Transverse colon (tissue), 4 donors: ENCODE measurements at regions not wholly inside any gene's neighbourhood (a gene's known extent, or its start where the extent isn't known, plus 50 kb on each side); places are given as distances from the start of the nearest gene placed in this dataset.
"Not testable (repeated sequence)": the region's sequence is repeated elsewhere in the genome, so short reads cannot be mapped to it uniquely, and the experiment has no call there.

ENCODE experiments used
- DNase-seq: peaks from one replicate; pipeline ENCODE4 v3.0.0-alpha.2; 2019
- H3K27ac ChIP-seq, 4 donors: fragments of 200-600 bp; sonication (generic); 2 replicates each; pipeline ENCODE4 v1.5.1; 2016 to 2018; ENCODE audit warnings: inconsistent platforms in 4 of 4
- H3K27me3 ChIP-seq: fragments of 200-600 bp; sonication (generic); 2 replicates; pipeline ENCODE4 v1.5.1; 2017; ENCODE audit warnings: inconsistent platforms
- H3K36me3 ChIP-seq, 4 donors: fragments of 200-600 bp; sonication (generic); 2 replicates each; pipeline ENCODE4 v1.5.1; 2017 to 2019; ENCODE audit warnings: inconsistent platforms in 4 of 4
- H3K4me1 ChIP-seq, 4 donors: fragments of 200-600 bp; sonication (generic); 2 replicates each; pipeline ENCODE4 v1.5.1; 2017 to 2020; ENCODE audit warnings: inconsistent platforms in 4 of 4
- H3K4me3 ChIP-seq, 4 donors: fragments of 200-600 bp; sonication (generic); 1 replicate in 1 of 4; 2 replicates in 3 of 4; pipeline versions ENCODE4 v1.5.1 to v1.6.1; 2017 to 2019; ENCODE audit warnings: inconsistent platforms in 4 of 4
- H3K9me3 ChIP-seq, 2 donors: fragments of 200-600 bp; sonication (generic); 2 replicates each; pipeline ENCODE4 v1.5.1; 2017 to 2019; ENCODE audit warnings: inconsistent platforms in 2 of 2
- EP300 ChIP-seq: sonication (generic); formaldehyde crosslinking; IDR thresholded peaks from one replicate; pipeline ENCODE4 v1.6.1; 2017; ENCODE audit warnings: antibody characterized with exemption, low read depth
- POLR2A ChIP-seq: fragments of 450-650 bp; IDR thresholded peaks from one replicate; pipeline ENCODE4 v1.6.1; 2016; ENCODE audit warnings: antibody characterized with exemption, mild to moderate bottlenecking, moderate library complexity
- POLR2AphosphoS5 ChIP-seq, 3 donors: sonication (generic); formaldehyde crosslinking; IDR thresholded peaks; one replicate each; pipeline ENCODE4 v1.6.1; 2016; ENCODE audit warnings: antibody characterized with exemption in 3 of 3
- WGBS, 2 donors: methylation state at CpG; one replicate each; pipeline ENCODE4 v1.1.5; 2018; ENCODE audit warnings: low coverage in 1 of 2; 5-methylcytosine and 5-hydroxymethylcytosine counted together
- in situ Hi-C, 4 donors: fragments of 200-750 bp; cut with MboI; loops; one replicate each; pipeline versions ENCODE4 v1.15.0 to v1.15.1; 2017; ENCODE audit warnings: low sequenced_read_pairs in 3 of 4, low pct_ligation_motif_present in 1 of 4, low pct_unique_long_range_greater_than_20kb in 1 of 4
- intact Hi-C: fragments of 100-400 bp; cut with DNase I; formaldehyde crosslinking; loops from one replicate; pipeline ENCODE4 v1.15.1; 2023; ENCODE audit warnings: low total_unique reads
- TF ChIP-seq, protein P1 (sequence below), 5 experiments: fragments of 200-600 bp in 3 of 5; fragments of 450-650 bp in 2 of 5; sonication (generic) in 3 of 5; IDR thresholded peaks; 1 replicate in 2 of 5; 2 replicates in 3 of 5; pipeline ENCODE4 v1.5.1; 2016 to 2017; ENCODE audit warnings: antibody characterized with exemption in 5 of 5, inconsistent platforms in 3 of 5, mild to moderate bottlenecking in 2 of 5, moderate library complexity in 1 of 5

DNA sequence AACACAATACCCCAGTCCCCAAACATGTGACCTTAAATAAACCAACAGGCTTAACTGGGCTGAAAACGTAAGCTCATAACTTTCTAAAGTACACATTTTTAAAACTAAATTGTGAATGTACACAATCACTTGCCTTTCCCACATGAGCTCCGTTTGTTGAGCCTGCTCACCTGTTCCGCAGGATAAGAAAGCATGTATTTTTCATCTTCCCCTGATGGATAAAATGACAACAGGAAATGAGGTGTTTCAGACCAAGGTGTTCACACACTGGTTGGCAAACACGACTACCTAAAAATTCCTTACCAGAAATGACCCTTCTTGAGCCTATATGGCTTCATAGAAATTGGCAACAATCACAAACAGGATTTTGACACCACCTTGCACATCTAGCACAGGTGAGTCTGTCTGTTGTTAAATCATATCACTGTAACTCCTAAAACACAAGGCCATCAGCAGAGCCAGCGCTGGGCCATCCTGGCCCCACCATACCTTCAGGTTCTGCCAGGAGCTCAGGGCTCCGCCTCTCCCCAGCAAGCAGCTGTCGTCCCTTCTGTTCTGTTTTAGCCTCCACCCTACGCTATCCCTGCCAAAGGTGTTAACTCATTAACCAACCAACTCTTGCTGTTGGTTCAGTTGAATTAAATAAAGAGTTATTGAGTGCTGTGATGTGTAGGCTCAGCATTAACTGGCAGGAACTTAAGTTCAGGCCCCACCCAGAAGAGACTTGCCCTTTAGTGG is 73.6 kb upstream of the RNF32 start:
- Histone ChIP-seq H3K27ac (peak overlapping the region; percentile 24 to 55 (median 48)), H3K27me3 (no peaks in the 10 kb centered on the region), H3K4me3 (no peak overlapping the region), H3K9me3 (peaks cover 0 to 3% of the 10 kb centered on the region in 2 donors), H3K4me1 (peaks cover 0 to 9% (median 5%) of the 10 kb centered on the region in 4 donors), H3K36me3 (no peaks in the 10 kb centered on the region)
- DNase-seq: peak; percentile 66
- intact Hi-C loops (no loop called here), in situ Hi-C loops (no loop called here)
- no peak for TF ChIP-seq POLR2A
- TF ChIP-seq, protein P1, sequence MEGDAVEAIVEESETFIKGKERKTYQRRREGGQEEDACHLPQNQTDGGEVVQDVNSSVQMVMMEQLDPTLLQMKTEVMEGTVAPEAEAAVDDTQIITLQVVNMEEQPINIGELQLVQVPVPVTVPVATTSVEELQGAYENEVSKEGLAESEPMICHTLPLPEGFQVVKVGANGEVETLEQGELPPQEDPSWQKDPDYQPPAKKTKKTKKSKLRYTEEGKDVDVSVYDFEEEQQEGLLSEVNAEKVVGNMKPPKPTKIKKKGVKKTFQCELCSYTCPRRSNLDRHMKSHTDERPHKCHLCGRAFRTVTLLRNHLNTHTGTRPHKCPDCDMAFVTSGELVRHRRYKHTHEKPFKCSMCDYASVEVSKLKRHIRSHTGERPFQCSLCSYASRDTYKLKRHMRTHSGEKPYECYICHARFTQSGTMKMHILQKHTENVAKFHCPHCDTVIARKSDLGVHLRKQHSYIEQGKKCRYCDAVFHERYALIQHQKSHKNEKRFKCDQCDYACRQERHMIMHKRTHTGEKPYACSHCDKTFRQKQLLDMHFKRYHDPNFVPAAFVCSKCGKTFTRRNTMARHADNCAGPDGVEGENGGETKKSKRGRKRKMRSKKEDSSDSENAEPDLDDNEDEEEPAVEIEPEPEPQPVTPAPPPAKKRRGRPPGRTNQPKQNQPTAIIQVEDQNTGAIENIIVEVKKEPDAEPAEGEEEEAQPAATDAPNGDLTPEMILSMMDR (IDR thresholded peaks at IDR 0.05): no peak
- TF ChIP-seq POLR2AphosphoS5 (IDR thresholded peaks at IDR 0.05): peak; percentile 36 to 54 (median 49)
- TF ChIP-seq EP300: no peak
- WGBS, 2 donors: 45 to 53% methylated on average over 5 to 8 of the region's 8 CpGs

DNA sequence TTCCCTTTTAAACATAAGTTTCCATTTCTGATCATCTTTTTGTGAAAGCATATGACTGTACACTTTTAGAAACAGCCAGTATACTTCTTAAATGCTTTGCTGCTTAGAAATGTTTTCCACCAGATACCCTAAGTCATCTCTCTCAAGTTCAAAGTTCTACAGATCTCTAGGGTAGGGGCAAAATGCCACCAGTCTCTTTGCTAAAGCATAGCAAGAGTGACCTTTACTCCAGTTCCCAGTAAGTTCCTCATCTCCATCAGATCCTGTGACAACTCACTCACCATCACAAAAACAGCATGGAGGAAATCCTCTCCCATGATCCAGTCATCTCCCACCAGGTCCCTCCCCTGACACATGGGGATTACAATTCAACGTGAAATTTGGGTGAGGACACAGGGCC is 75.6 kb upstream of the RNF32 start:
- H3K27ac ChIP-seq, DNase-seq, H3K4me1 ChIP-seq, intact Hi-C loops, H3K4me3 ChIP-seq, H3K9me3 ChIP-seq, H3K36me3 ChIP-seq, in situ Hi-C loops, H3K27me3 ChIP-seq: not testable (repeated sequence)
- 67 to 100% methylated on average over 1 of the region's 1 CpG for WGBS, 2 donors

DNA sequence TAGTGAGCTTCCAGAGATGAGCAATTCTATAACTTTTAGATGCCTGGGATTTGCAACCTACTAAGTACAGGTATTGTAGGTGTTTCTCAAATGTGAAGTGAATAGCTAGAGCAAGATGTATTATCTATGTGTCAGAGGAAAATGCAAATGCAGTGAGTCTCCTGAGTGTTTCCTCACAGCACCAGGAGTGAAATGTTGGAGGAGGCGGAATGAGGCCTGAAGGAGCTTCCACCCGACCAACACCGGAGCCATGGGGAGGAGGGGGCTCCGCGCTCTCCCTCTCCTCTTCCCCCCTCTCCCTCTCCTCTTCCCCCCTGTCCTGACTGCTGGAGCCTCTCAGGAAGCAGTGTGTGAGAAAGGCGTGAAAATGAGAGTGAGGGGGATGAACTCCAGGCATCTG is 79.9 kb upstream of the RNF32 start:
- DNase-seq: no peak
- no peaks in the 10 kb centered on the region for H3K36me3 ChIP-seq
- no peak overlapping the region for H3K27ac ChIP-seq
- H3K4me1 ChIP-seq: no peaks in the 10 kb centered on the region
- no peaks in the 10 kb centered on the region for H3K27me3 ChIP-seq
- peaks cover 0 to 3% of the 10 kb centered on the region in 2 donors for H3K9me3 ChIP-seq
- intact Hi-C loops: no loop called here
- in situ Hi-C loops: no loop called here
- no peak overlapping the region for H3K4me3 ChIP-seq
- TF ChIP-seq POLR2AphosphoS5 (IDR thresholded peaks at IDR 0.05) (no peak), EP300 (no peak), POLR2A (no peak)
- TF ChIP-seq, protein P1 (IDR thresholded peaks at IDR 0.05): no peak
- 55% methylated on average over 6 of the region's 6 CpGs; no CpG with 5 or more reads in 1 of the 2 donors for WGBS, 2 donors

DNA sequence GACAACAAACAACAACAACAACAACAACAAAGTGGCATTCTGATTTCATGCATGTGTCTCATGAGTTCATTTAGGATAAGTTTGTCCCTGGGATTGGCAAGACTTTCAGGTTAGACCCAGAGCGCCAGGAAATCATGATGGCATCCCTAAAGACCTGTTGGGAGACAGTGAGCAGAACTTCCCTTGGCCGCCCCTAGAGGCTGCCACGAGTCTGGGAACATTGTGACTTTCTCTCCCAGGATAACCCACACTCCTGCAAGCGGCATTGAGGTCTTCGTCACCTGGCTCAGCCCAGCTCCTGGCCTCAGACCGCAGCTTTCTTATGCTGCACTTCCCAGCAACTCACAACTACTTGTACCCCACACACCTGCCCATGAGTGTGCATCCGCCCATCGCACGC is 80.5 kb upstream of the RNF32 start:
- H3K27ac ChIP-seq: no peak overlapping the region
- 80 to 100% methylated on average over 1 to 9 of the region's 9 CpGs for WGBS, 2 donors
- no peak for DNase-seq
- no peaks in the 10 kb centered on the region for H3K4me1 ChIP-seq
- peaks cover 0 to 3% of the 10 kb centered on the region in 2 donors for H3K9me3 ChIP-seq
- intact Hi-C loops (no loop called here), in situ Hi-C loops (no loop called here)
- no peaks in the 10 kb centered on the region for H3K36me3 ChIP-seq
- H3K4me3 ChIP-seq: no peak overlapping the region
- no peaks in the 10 kb centered on the region for H3K27me3 ChIP-seq
- TF ChIP-seq EP300 (no peak), POLR2A (no peak)
- TF ChIP-seq, protein P1 (IDR thresholded peaks at IDR 0.05): peak in 2 of 5 experiments; percentile 21 to 28

DNA sequence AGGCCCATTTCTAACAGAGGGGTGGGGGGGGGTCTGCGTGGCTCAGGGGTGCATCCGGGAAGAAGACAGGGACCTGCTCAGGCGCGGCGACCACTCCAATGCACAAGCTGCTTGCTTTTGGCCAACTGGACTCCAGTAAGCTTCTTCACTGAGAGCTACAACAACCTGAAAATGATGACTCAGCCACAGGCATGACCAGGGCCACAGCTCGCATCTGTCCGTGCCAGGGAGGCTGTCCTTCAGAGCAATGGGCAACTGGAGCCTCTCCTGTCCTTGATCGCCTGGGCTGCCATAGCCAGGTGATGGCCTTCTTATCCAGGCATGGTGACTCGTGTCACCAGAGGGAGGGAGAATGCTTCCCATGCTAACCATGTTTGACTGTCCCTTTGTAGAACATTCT is 81.6 kb upstream of the RNF32 start:
- Histone ChIP-seq H3K27me3 (no peaks in the 10 kb centered on the region), H3K4me1 (no peaks in the 10 kb centered on the region), H3K9me3 (no peaks in the 10 kb centered on the region), H3K4me3 (no peak overlapping the region), H3K36me3 (no peaks in the 10 kb centered on the region), H3K27ac (no peak overlapping the region)
- WGBS, 2 donors: 95% methylated on average over 9 of the region's 9 CpGs; no CpG with 5 or more reads in 1 of the 2 donors
- in situ Hi-C loops (no loop called here), intact Hi-C loops (no loop called here)
- no peak for DNase-seq
- TF ChIP-seq EP300: no peak
